Neural progenitor cell (in vitro differentiated cells): ENCODE measurements at regions not wholly inside any gene's neighbourhood (a gene's known extent, or its start where the extent isn't known, plus 50 kb on each side); places are given as distances from the start of the nearest gene placed in this dataset.
A peak's percentile ranks its signal among the peaks of the same experiment; 100 is the strongest.

Experiments
- DNase-seq: peaks from one replicate; pipeline ENCODE4 v3.0.0-alpha.2; 2016; ENCODE audit warnings: low spot score
- H2AFZ ChIP-seq: fragments of 200-600 bp; sonication (generic); replicated peaks from 2 replicates; pipeline ENCODE4 v1.6.1; 2016; ENCODE audit warnings: antibody characterized with exemption
- H3F3A ChIP-seq: fragments of 200-600 bp; sonication (generic); 2 replicates; pipeline ENCODE4 v1.6.1; 2016; ENCODE audit warnings: antibody characterized with exemption, low read depth
- H3K27ac ChIP-seq: fragments of 200-600 bp; sonication (generic); 2 replicates; pipeline ENCODE4 v1.5.1; 2016; ENCODE audit warnings: mild to moderate bottlenecking
- H3K27me3 ChIP-seq: fragments of 200-600 bp; sonication (generic); 2 replicates; pipeline ENCODE4 v1.6.1; 2016; ENCODE audit warnings: mild to moderate bottlenecking, moderate library complexity
- H3K36me3 ChIP-seq: fragments of 200-600 bp; sonication (generic); 2 replicates; pipeline ENCODE4 v1.5.1; 2016
- H3K4me1 ChIP-seq: fragments of 200-600 bp; sonication (generic); 2 replicates; pipeline ENCODE4 v1.6.1; 2016; ENCODE audit warnings: mixed run types
- H3K4me2 ChIP-seq: fragments of 200-600 bp; sonication (generic); 2 replicates; pipeline ENCODE4 v1.6.1; 2016
- H3K4me3 ChIP-seq: fragments of 200-600 bp; sonication (generic); 2 replicates; pipeline ENCODE4 v1.5.1; 2016
- H3K79me2 ChIP-seq: fragments of 200-600 bp; sonication (generic); 2 replicates; pipeline ENCODE4 v1.6.1; 2016; ENCODE audit warnings: low read depth
- H3K9ac ChIP-seq: fragments of 200-600 bp; sonication (generic); 2 replicates; pipeline ENCODE4 v1.6.1; 2016
- H3K9me3 ChIP-seq: fragments of 200-600 bp; sonication (generic); 2 replicates; pipeline ENCODE4 v1.5.1; 2016; ENCODE audit warnings: low read depth
- H4K20me1 ChIP-seq: fragments of 200-600 bp; sonication (generic); 2 replicates; pipeline ENCODE4 v1.6.1; 2016; ENCODE audit warnings: low read depth
- H3K27ac Mint-ChIP-seq: 3 replicates; pipeline ENCODE4 v1.8.0; 2021; ENCODE audit warnings: mixed read lengths
- H3K27me3 Mint-ChIP-seq: 2 replicates; pipeline ENCODE4 v1.8.0; 2022; ENCODE audit warnings: low read depth, mild to moderate bottlenecking, inconsistent platforms, moderate library complexity, mixed read lengths; ENCODE audit not compliant: insufficient read depth
- H3K36me3 Mint-ChIP-seq: 3 replicates; pipeline ENCODE4 v1.8.0; 2021; ENCODE audit warnings: mixed read lengths
- H3K4me1 Mint-ChIP-seq: 3 replicates; pipeline ENCODE4 v1.8.0; 2021; ENCODE audit warnings: mixed read lengths
- H3K4me3 Mint-ChIP-seq: 3 replicates; pipeline ENCODE4 v1.8.0; 2021; ENCODE audit warnings: mild to moderate bottlenecking, moderate library complexity, mixed read lengths
- H3K9me3 Mint-ChIP-seq: 3 replicates; pipeline ENCODE4 v1.8.0; 2020; ENCODE audit warnings: mixed read lengths
- CTCF ChIP-seq: fragments of 200-600 bp; sonication (generic); IDR thresholded peaks from 2 replicates; pipeline ENCODE4 v1.5.1; 2017; ENCODE audit warnings: antibody characterized with exemption, mild to moderate bottlenecking
- EZH2 ChIP-seq: fragments of 200-600 bp; sonication (generic); IDR thresholded peaks from 2 replicates; pipeline ENCODE4 v1.6.1; 2017; ENCODE audit warnings: antibody characterized with exemption, mild to moderate bottlenecking, moderate library complexity
- EZH2phosphoT487 ChIP-seq: fragments of 200-600 bp; sonication (generic); IDR thresholded peaks from 2 replicates; pipeline ENCODE4 v1.6.1; 2017; ENCODE audit warnings: antibody characterized with exemption

GRCh38 chr9:88852794-88853193, 138.5 kb upstream of the S1PR3 start:
- Mint-ChIP-seq H3K9me3 (peaks cover 21% of the 10 kb centered on the region), H3K27ac (no peak overlapping the region), H3K27me3 (no peaks in the 10 kb centered on the region), H3K4me1 (peaks cover 6% of the 10 kb centered on the region), H3K4me3 (no peak overlapping the region), H3K36me3 (no peaks in the 10 kb centered on the region)
- Histone ChIP-seq H3K4me3 (no peak overlapping the region), H3K36me3 (no peaks in the 10 kb centered on the region), H4K20me1 (no peaks in the 10 kb centered on the region), H3F3A (no peaks in the 10 kb centered on the region), H3K9ac (no peak overlapping the region), H3K27me3 (no peaks in the 10 kb centered on the region), H3K4me1 (no peaks in the 10 kb centered on the region), H3K27ac (no peak overlapping the region), H2AFZ (no peak overlapping the region), H3K4me2 (no peak overlapping the region), H3K9me3 (peaks cover 3% of the 10 kb centered on the region), H3K79me2 (no peaks in the 10 kb centered on the region)
- TF ChIP-seq EZH2phosphoT487 (no peak), EZH2 (no peak), CTCF (no peak)
- DNase-seq: no peak

GRCh38 chr9:88870627-88871026, 120.6 kb upstream of the S1PR3 start:
- Histone ChIP-seq H3K9ac (no peak overlapping the region), H3K4me2 (no peak overlapping the region), H3K9me3 (no peaks in the 10 kb centered on the region), H3K27me3 (no peaks in the 10 kb centered on the region), H4K20me1 (no peaks in the 10 kb centered on the region), H3F3A (no peaks in the 10 kb centered on the region), H3K4me1 (peaks cover 7% of the 10 kb centered on the region), H2AFZ (no peak overlapping the region), H3K27ac (no peak overlapping the region), H3K79me2 (no peaks in the 10 kb centered on the region), H3K4me3 (no peak overlapping the region), H3K36me3 (no peaks in the 10 kb centered on the region)
- DNase-seq: no peak
- TF ChIP-seq CTCF (no peak), EZH2 (no peak), EZH2phosphoT487 (no peak)
- H3K36me3 Mint-ChIP-seq: peaks cover 4% of the 10 kb centered on the region
- peaks cover 19% of the 10 kb centered on the region for H3K4me1 Mint-ChIP-seq
- peaks cover 13% of the 10 kb centered on the region for H3K27me3 Mint-ChIP-seq
- H3K27ac Mint-ChIP-seq: no peak overlapping the region
- no peak overlapping the region for H3K4me3 Mint-ChIP-seq
- H3K9me3 Mint-ChIP-seq: peaks cover 14% of the 10 kb centered on the region

- Histone ChIP-seq H4K20me1 (no peaks in the 10 kb centered on the region), H3K79me2 (no peaks in the 10 kb centered on the region), H3K4me2 (peak overlapping the region; percentile 4), H3K27ac (no peak overlapping the region), H2AFZ (peak overlapping the region; percentile 63), H3K27me3 (no peaks in the 10 kb centered on the region), H3K9ac (no peak overlapping the region), H3F3A (no peaks in the 10 kb centered on the region), H3K4me1 (peaks cover 7% of the 10 kb centered on the region), H3K36me3 (no peaks in the 10 kb centered on the region), H3K4me3 (no peak overlapping the region), H3K9me3 (no peaks in the 10 kb centered on the region)
- no peak overlapping the region for H3K4me3 Mint-ChIP-seq
- peaks cover 14% of the 10 kb centered on the region for H3K9me3 Mint-ChIP-seq
- H3K27me3 Mint-ChIP-seq: peaks cover 13% of the 10 kb centered on the region
- H3K36me3 Mint-ChIP-seq: peaks cover 4% of the 10 kb centered on the region
- no peak overlapping the region for H3K27ac Mint-ChIP-seq
- no peak for DNase-seq
- no peak for TF ChIP-seq EZH2
- TF ChIP-seq EZH2phosphoT487: no peak
- no peak for TF ChIP-seq CTCF
- H3K4me1 Mint-ChIP-seq: peaks cover 19% of the 10 kb centered on the region
These were observed 119.6 kb upstream of the S1PR3 start for GRCh38 chr9:88871669-88872068.
